Endothelial cell of umbilical vein (primary cell): ENCODE measurements at regions not wholly inside any gene's neighbourhood (a gene's known extent, or its start where the extent isn't known, plus 50 kb on each side); places are given as distances from the start of the nearest gene placed in this dataset.

Experiments used
- BruUV-seq: library from RNA; stranded (reverse); fragments of 400-500 nt; replicated peaks from 2 replicates; lab custom pipeline; 2021; lab: Mats Ljungman, UMichigan
- CTCF ChIA-PET: fragments of 300-600, 350-600 bp; sonication (Branson Sonifier 250); formaldehyde crosslinking; loops from one replicate; lab custom pipeline; 2021; ENCODE audit warnings: antibody characterized with exemption, inconsistent platforms; lab: Charles Lee
- POLR2A ChIA-PET: fragments of 300-600, 350-600 bp; sonication (Branson Sonifier 250); formaldehyde crosslinking; loops from one replicate; lab custom pipeline; 2021; ENCODE audit warnings: antibody characterized with exemption, inconsistent platforms; lab: Charles Lee
- DNase-seq: peaks from one replicate; pipeline ENCODE4 v3.0.0-alpha.2; 2011; ENCODE audit warnings: low read depth, low spot score
- FAIRE-seq: peaks from 2 replicates; lab custom pipeline; 2011; peaks lifted over from hg19 to GRCh38; lab: Jason Lieb, UNC
- H2AFZ ChIP-seq: 2 replicates; pipeline ENCODE4 v1.6.0; 2012; ENCODE audit warnings: low read depth, low read length, control low read depth, inconsistent platforms
- H3K27ac ChIP-seq: 2 replicates; pipeline ENCODE4 v1.5.1; 2011; ENCODE audit warnings: low read depth, mild to moderate bottlenecking, control low read depth, low read length, moderate library complexity; ENCODE audit not compliant: insufficient read depth
- H3K27me3 ChIP-seq, 2 experiments: 2 replicates each; pipeline versions ENCODE4 v1.6.0 to v1.6.1; 2011; ENCODE audit warnings: low read length in 2 of 2, mixed read lengths in 1 of 2; ENCODE audit not compliant: control insufficient read depth in 2 of 2, insufficient read depth in 2 of 2
- H3K36me3 ChIP-seq, 2 experiments: 2 replicates in 1 of 2; 3 replicates in 1 of 2; pipeline ENCODE4 v1.5.1; 2011; ENCODE audit warnings: low read length in 2 of 2, mild to moderate bottlenecking in 1 of 2, moderate library complexity in 1 of 2; ENCODE audit not compliant: control insufficient read depth in 2 of 2, insufficient read depth in 2 of 2; ENCODE audit errors: extremely low read depth in 1 of 2
- H3K4me1 ChIP-seq: 3 replicates; pipeline ENCODE4 v1.5.1; 2011; ENCODE audit warnings: mild to moderate bottlenecking, low read length; ENCODE audit not compliant: control insufficient read depth, insufficient read depth; ENCODE audit errors: extremely low read depth
- H3K4me2 ChIP-seq: 2 replicates; pipeline ENCODE4 v1.6.1; 2011; ENCODE audit warnings: low read length, control low read depth, mixed read lengths; ENCODE audit not compliant: insufficient read depth
- H3K4me3 ChIP-seq, 3 experiments: fragments of 200-600 bp in 1 of 3; sonication (generic), shearing (Covaris generic) in 1 of 3; replicated peaks in 1 of 3; 2 replicates each; pipeline ENCODE4 v1.5.1; 2011 to 2016; ENCODE audit warnings: control low read depth in 3 of 3, low read length in 3 of 3, mild to moderate bottlenecking in 2 of 3, inconsistent platforms in 1 of 3, low read depth in 1 of 3, moderate library complexity in 1 of 3; ENCODE audit not compliant: insufficient read depth in 1 of 3
- H3K79me2 ChIP-seq: 2 replicates; pipeline ENCODE4 v1.6.0; 2012; ENCODE audit warnings: low read length, inconsistent platforms; ENCODE audit not compliant: control insufficient read depth, insufficient read depth
- H3K9ac ChIP-seq: replicated peaks from 2 replicates; pipeline ENCODE3; 2011; ENCODE audit warnings: low read length, control low read depth; ENCODE audit not compliant: insufficient read depth; ENCODE audit errors: extremely low read depth
- H3K9me1 ChIP-seq: replicated peaks from 3 replicates; pipeline ENCODE4 v1.6.0; 2011; ENCODE audit warnings: mild to moderate bottlenecking, low read length; ENCODE audit not compliant: control insufficient read depth, insufficient read depth; ENCODE audit errors: extremely low read depth
- H3K9me3 ChIP-seq: replicated peaks from 2 replicates; pipeline ENCODE4 v1.5.1; 2012; ENCODE audit warnings: low read length, inconsistent platforms; ENCODE audit not compliant: control insufficient read depth, insufficient read depth
- H4K20me1 ChIP-seq: replicated peaks from 2 replicates; pipeline ENCODE3; 2011; ENCODE audit warnings: mild to moderate bottlenecking, low read length; ENCODE audit not compliant: control insufficient read depth, insufficient read depth; ENCODE audit errors: extremely low read depth
- CTCF ChIP-seq, 2 donors: IDR thresholded peaks; 1 replicate in 1 of 2; 2 replicates in 1 of 2; pipeline ENCODE4 v1.5.1; 2011; ENCODE audit warnings: low read length in 2 of 2, mild to moderate bottlenecking in 2 of 2, moderate library complexity in 2 of 2, control low read depth in 1 of 2, inconsistent platforms in 1 of 2, low read depth in 1 of 2; ENCODE audit not compliant: insufficient read depth in 1 of 2; ENCODE audit errors: extremely low read depth in 1 of 2
- EZH2 ChIP-seq: IDR thresholded peaks from 2 replicates; pipeline ENCODE4 v1.6.1; 2012; ENCODE audit warnings: borderline replicate concordance, low read depth, mild to moderate bottlenecking, moderate library complexity, low read length, inconsistent platforms; ENCODE audit not compliant: severe bottlenecking
- FOS ChIP-seq: IDR thresholded peaks from 2 replicates; pipeline ENCODE4 v1.6.1; 2011; ENCODE audit warnings: mild to moderate bottlenecking, low read length, moderate library complexity, borderline replicate concordance; ENCODE audit not compliant: insufficient read depth
- GATA2 ChIP-seq: IDR thresholded peaks from 2 replicates; pipeline ENCODE4 v1.7.0; 2011; ENCODE audit warnings: low read depth, mild to moderate bottlenecking, moderate library complexity, mixed read lengths, low read length; ENCODE audit not compliant: insufficient read length, insufficient read depth
- JUN ChIP-seq: IDR thresholded peaks from 2 replicates; pipeline ENCODE4 v1.6.1; 2011; ENCODE audit warnings: borderline replicate concordance, low read depth; ENCODE audit not compliant: insufficient read length, insufficient read depth
- MAX ChIP-seq: IDR thresholded peaks from 2 replicates; pipeline ENCODE4 v1.6.1; 2011; ENCODE audit not compliant: insufficient read depth, insufficient read length
- MYC ChIP-seq: IDR thresholded peaks from one replicate; pipeline ENCODE4 v1.6.1; 2011; ENCODE audit warnings: mild to moderate bottlenecking, low read depth, low read length
- POLR2A ChIP-seq: IDR thresholded peaks from 2 replicates; pipeline ENCODE4 v1.6.1; 2012; ENCODE audit warnings: low read depth, mild to moderate bottlenecking, control low read depth, low read length
- POLR2AphosphoS5 ChIP-seq: IDR thresholded peaks from 2 replicates; pipeline ENCODE4 v1.6.1; 2012; ENCODE audit warnings: low read depth, mild to moderate bottlenecking, control low read depth, low read length, moderate library complexity; ENCODE audit not compliant: insufficient read depth
- dilution Hi-C: fragments of 300-500 bp; cut with MboI; formaldehyde crosslinking; loops from one replicate; pipeline ENCODE4 v1.15.0; 2019; ENCODE audit warnings: low sequenced_read_pairs; ENCODE audit not compliant: extremely low pct_ligation_motif_present
- intact Hi-C: fragments of 100-400 bp; cut with micrococcal nuclease; formaldehyde crosslinking; loops from one replicate; pipeline ENCODE4 v1.10.0; 2022

GRCh38 chr13:106197496-106197895 lies 338.0 kb downstream of the EFNB2 start:
- FAIRE-seq = no peak
- TF ChIP-seq EZH2 (no peak), FOS (no peak), MYC (no peak), GATA2 (no peak), JUN (no peak), CTCF (IDR thresholded peaks at IDR 0.05; ENCODE audit: extremely low read depth in 1 of 2, insufficient read depth in 1 of 2, low read depth in 1 of 2, low read length in 2 of 2) (no peak), POLR2AphosphoS5 (no peak), MAX (no peak), POLR2A (no peak)

More at GRCh38 chr13:106197496-106197895, 338.0 kb downstream of the EFNB2 start:
- no peak overlapping the region for H3K9ac ChIP-seq
- ChIA-PET CTCF (no interaction called here), POLR2A (no interaction called here)
- H3K27ac ChIP-seq = no peak overlapping the region
- H3K36me3 ChIP-seq = no peaks in the 10 kb centered on the region
- H2AFZ ChIP-seq = no peak overlapping the region
- H3K9me1 ChIP-seq = no peaks in the 10 kb centered on the region
- H3K4me1 ChIP-seq = no peaks in the 10 kb centered on the region
- dilution Hi-C loops = no loop called here
- H3K9me3 ChIP-seq = no peaks in the 10 kb centered on the region
- no peaks in the 10 kb centered on the region for H4K20me1 ChIP-seq
- BruUV-seq = no TSS peak
- no peaks in the 10 kb centered on the region for H3K79me2 ChIP-seq
- H3K4me2 ChIP-seq = no peak overlapping the region
- intact Hi-C loops = no loop called here
- H3K4me3 ChIP-seq = no peak overlapping the region
- DNase-seq = no peak
- no peaks in the 10 kb centered on the region for H3K27me3 ChIP-seq
